HG02678 (cell line): ENCODE measurements at regions not wholly inside any gene's neighbourhood (a gene's known extent, or its start where the extent isn't known, plus 50 kb on each side); places are given as distances from the start of the nearest gene placed in this dataset.

Experiments used
- ATAC-seq: cut with Tn5 transposase; IDR thresholded peaks from one replicate; pipeline ENCODE4 v1.9.1; 2021; ENCODE audit warnings: mild to moderate bottlenecking, moderate library complexity; ENCODE audit not compliant: unreplicated experiment

- no peak for ATAC-seq
These were observed 703.8 kb downstream of the CDH8 start for GRCh38 chr16:61332461-61332860.

GRCh38 chr16:61324044-61324443 is 712.2 kb downstream of the CDH8 start:
- ATAC-seq: no peak

- no peak for ATAC-seq
These were observed 712.8 kb downstream of the CDH8 start for GRCh38 chr16:61323456-61323855.

DNA sequence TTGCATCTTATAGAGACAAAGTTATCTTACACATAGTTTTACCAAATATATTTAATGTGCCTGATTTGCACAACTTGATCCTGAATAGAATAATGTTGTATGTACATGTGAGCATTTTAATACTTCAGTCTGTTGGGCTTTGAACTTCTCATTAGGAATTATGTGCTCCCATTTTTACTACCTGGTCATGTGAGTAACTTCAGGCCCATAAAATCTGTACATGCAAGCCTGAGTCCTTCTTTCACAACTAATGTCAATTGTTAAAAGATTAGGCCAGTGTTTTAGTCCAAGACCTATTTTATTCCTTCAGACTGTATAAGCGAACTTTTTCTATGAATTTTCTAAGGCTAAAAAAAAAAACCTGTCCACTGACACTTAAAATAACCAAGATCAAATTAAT is 715.4 kb downstream of the CDH8 start:
- ATAC-seq: no peak

DNA sequence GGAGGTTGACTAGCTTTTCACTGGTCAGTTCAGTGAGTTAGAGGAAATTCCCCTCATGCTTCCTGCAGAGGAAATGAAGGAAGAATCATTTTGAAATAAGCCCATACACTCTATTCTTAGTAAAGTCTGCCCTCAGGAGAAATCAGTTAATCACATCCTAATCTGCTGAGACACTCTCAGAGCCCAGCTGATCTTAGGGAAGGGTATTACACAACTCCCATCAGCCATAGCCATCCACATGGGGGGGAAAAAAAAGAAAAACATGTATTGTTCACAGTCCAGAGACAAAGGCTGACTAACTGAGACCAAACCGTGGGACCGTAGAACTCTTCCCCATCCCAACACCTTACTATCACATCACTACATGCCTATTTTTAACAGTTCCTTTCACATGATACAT is 722.3 kb downstream of the CDH8 start:
- no peak for ATAC-seq

DNA sequence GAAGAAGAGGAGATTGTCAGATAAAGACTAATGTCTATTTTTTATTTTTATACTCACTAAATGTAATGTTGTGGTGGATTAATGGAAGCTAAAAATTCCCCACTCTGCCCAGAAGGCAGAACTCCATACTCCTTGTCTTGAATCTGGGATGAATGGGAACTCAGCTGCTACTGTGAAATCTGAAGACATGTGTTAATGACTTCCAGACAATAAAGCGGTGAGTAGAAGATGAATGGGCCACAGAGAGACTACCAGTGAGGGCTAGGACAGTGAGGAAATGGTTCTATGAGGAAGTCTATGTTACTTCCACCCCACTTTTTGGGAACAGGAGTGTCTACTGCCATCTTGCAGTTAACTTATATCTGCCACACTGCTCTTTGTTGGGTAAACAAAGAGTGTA is 726.9 kb downstream of the CDH8 start:
- no peak for ATAC-seq

DNA sequence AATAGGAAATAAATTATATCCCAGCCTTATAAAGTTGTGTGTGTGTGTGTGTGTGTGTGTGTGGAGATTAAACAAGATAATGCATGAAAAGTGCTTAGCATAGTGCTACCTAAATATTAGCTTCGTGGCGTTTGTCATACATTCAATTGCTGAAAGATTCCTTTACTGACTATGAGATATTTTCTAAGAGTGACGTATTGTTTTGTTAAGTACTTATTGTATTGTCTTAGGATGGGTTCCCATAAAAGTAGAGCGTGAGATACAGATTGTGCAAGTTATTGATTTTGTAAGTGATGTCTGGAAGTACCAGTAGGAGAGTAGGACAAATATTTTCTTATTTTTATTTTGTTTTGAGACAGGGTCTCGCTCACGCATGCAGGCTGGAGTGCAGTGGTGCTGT is 730.0 kb downstream of the CDH8 start:
- no peak for ATAC-seq

DNA sequence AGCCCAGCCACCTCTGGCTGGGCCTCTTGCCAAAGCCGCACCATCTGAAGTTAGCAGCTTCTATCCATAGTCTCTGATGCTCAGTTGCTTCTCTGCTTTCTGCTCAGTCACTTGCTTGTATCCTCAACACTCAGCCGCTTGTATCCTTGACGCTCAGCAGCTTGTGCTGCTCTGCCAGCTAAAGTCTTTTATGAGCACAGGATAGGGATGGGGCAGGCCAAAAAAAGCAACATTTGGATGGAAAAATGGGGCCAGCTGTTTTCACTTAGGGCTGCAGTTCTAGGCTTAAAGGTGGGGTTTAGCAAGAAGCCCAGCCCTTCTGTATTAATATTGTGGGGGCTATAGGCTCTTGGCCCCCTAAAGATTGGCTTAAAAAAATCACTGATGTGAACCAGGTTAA is 739.4 kb downstream of the CDH8 start:
- no peak for ATAC-seq

GRCh38 chr16:61296305-61296704 is 739.9 kb downstream of the CDH8 start:
- no peak for ATAC-seq

DNA sequence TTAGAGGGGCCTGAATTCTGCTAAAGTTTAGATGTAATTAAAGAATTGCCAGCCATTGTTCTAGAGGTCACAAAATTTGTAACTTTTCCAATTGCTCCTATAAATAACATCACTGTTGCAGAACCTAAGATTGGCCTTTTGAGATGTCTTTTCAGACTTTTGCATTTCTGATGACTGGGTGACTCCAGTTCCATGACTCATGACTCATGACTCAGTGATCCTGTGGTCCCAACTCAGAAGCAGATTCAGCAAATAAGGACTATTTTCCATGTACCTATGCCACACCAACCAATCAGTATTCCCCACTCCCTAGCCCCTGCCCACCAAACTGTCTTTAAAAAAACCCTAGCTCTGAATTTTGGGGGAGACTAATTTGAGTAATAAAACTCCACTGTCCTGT is 740.9 kb downstream of the CDH8 start:
- no peak for ATAC-seq

GRCh38 chr16:61289141-61289540 is 747.1 kb downstream of the CDH8 start:
- no peak for ATAC-seq

- ATAC-seq: no peak
These were observed 758.4 kb downstream of the CDH8 start for GRCh38 chr16:61277849-61278248.

DNA sequence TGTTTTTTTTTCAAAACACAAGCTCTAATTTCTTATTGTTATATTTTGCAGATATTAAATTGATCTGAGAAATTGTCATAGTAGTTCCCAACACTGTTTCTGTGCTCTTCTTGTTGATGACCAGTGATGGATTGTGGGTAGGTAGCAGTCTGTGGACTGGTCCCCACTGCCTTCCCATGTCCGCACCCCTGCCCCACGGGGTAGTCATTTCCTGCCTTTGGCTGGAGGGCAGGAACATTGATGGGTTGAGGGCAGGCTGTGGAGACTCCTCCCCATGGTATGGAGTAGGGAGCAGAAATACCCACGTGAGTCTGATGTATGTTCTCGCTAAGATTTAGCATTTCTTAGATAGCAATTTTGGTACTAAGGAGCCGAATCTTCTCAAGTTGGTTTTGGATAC is 762.0 kb downstream of the CDH8 start:
- ATAC-seq: no peak

DNA sequence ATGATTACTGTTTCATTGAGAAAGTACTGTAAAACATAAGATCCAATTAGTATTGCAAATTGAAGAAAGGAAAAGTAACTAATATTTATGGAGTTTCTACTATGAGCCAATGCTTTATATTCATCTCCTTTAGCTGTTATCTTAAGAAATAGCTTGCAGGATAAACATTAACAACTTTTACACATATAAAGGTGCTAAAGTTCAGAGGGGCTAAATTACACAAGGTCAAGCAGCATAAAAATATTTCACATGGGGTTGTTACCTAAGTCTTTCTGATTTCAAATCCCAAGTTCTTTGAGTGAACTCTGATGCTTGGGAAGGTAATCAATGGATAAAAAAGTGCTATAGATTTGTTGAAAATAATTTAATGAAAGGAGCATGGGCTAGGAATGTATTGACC is 765.5 kb downstream of the CDH8 start:
- no peak for ATAC-seq

GRCh38 chr16:61263400-61263799 is 772.8 kb downstream of the CDH8 start:
- ATAC-seq: no peak

DNA sequence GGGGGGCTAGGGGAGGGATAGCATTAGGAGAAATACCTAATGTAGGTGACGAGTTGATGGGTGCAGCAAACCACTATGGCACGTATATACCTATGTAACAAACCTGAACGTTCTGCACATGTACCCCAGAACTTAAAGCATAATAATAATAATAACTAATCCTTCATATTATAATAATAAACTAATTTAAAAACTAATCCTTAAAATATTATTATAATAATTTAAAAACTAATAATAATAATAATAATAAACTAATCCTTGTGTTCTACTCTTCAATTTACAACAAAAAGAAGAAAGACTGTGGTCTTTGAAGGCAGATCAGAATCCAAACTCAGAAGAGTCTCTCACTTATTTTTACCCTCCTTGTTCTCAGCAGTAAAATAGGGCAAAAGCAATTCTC is 774.9 kb downstream of the CDH8 start:
- ATAC-seq: no peak

- no peak for ATAC-seq
These were observed 789.6 kb downstream of the CDH8 start for GRCh38 chr16:61246592-61246991.

DNA sequence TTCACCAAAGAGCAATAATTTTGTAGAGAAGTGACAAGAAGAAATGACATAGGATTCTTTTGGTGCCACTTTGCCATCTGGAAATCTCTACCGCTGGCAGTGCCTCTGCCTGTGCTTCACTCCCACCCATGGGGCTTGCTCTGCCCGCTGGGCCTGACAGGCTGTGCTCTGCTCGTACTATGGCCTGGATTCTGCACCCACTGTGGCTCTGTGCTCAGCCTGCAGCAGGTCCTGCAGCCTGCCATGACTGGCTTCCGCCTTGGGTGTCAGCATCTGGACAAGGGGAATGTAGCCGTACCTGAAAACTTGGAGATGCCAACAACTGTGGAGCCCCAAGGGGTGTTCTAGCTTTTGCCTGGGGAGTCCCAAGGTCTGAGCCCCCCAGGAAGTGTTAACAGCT is 792.3 kb downstream of the CDH8 start:
- no peak for ATAC-seq

DNA sequence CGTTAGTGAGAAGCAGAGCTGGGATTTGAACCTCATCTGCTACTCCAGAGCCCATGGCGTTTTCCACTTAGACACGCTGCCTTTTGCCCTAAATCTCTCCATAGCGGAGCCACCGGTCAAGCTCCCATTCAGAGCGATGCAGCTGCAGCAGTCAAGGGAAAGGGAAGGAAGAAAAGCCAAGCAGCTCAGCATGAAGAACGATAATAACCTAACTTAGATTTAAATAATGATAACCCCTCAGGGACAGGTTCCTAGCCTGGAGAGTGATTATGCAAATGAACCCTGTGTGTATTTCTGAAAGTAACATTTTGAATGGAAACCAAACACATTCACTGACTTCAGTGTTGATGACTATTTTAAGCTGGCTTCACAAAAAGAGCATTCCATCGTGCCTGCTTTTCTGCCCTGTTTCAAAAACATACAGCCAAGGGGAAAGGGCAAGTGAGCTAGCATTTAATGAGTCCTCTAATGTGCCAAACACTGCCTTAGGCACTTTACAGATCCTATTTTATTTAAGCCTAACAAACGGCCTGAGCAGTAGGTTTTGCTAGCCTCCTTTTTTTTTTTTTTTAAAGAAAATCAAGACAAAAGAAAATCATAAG is 798.3 kb downstream of the CDH8 start:
- no peak for ATAC-seq

- ATAC-seq: no peak
These were observed 802.5 kb downstream of the CDH8 start for GRCh38 chr16:61233713-61234112.

DNA sequence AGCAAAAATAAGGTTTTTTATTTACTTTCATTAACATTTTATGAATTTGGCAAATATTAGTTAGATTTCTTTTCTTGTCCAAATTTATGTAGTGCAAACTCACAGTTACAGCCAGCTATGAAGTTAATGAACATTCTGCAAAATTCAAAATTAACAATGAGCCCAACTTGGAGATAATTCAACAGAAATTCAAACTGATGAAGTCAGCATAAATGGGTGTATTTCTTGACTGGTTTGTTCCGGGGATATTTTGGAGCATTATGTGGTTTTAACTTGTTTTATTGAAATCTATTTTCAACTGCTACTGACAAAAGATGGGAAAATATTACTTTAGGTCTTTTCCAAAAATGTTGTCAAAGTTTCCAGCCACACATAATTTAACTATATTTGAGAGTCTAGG is 807.9 kb downstream of the CDH8 start:
- ATAC-seq: no peak

- ATAC-seq: no peak
These were observed 820.6 kb downstream of the CDH8 start for GRCh38 chr16:61215605-61216004.

GRCh38 chr16:61214780-61215179 is 821.5 kb downstream of the CDH8 start:
- ATAC-seq: no peak

DNA sequence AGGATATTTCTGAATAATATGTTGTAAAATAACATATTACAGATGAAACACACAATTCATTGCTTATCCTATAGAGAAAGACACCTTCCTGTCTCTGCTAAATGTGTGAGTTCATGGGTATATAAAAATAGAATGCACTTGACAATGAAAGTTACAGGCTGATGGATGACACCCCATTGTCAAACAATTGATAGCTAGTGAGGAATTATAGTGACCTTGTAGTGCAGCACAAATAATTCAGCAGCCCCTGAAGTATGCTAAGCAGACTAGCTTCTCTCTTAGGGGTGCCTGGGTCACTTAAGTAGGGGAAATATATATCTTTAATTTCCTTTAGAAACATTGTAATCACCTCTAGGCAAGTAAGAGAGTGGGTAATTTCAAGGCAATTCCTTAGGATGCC is 826.2 kb downstream of the CDH8 start:
- no peak for ATAC-seq
